PFSK-1 (cell line): ENCODE measurements at regions not wholly inside any gene's neighbourhood (a gene's known extent, or its start where the extent isn't known, plus 50 kb on each side); places are given as distances from the start of the nearest gene placed in this dataset.

Source experiments
- SIN3A ChIP-seq: IDR thresholded peaks from 2 replicates; pipeline ENCODE4 v1.6.1; 2012; ENCODE audit warnings: mild to moderate bottlenecking, low read length, moderate library complexity, borderline replicate concordance; ENCODE audit not compliant: insufficient read depth
- TF ChIP-seq, protein P1 (sequence below), 2 experiments: IDR thresholded peaks; 2 replicates each; pipeline versions ENCODE4 v1.6.1 to v1.8.0; 2011 to 2012; ENCODE audit warnings: low read depth in 2 of 2, low read length in 2 of 2, control low read depth in 1 of 2, inconsistent platforms in 1 of 2, mild to moderate bottlenecking in 1 of 2, moderate library complexity in 1 of 2; ENCODE audit not compliant: insufficient read depth in 1 of 2

DNA sequence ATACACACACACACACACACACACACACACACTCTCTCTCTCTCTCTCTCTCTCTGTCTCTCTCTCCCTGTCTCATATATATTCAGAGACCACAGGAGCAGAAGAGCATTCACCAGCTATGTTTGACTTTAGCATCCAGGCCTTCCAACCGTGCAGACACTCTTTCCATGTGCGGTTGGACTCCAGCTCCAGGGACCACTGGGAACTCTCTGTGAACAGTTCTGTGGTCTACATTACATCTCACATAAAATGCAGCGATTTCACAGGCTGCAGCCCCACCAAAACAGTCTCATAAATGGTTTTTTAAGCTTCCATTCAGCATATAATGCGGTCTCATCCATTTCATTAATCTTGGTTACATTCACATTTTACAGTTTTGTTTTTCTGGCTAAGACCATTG, 508.4 kb upstream of the SULF2 start:
- TF ChIP-seq, protein P1, sequence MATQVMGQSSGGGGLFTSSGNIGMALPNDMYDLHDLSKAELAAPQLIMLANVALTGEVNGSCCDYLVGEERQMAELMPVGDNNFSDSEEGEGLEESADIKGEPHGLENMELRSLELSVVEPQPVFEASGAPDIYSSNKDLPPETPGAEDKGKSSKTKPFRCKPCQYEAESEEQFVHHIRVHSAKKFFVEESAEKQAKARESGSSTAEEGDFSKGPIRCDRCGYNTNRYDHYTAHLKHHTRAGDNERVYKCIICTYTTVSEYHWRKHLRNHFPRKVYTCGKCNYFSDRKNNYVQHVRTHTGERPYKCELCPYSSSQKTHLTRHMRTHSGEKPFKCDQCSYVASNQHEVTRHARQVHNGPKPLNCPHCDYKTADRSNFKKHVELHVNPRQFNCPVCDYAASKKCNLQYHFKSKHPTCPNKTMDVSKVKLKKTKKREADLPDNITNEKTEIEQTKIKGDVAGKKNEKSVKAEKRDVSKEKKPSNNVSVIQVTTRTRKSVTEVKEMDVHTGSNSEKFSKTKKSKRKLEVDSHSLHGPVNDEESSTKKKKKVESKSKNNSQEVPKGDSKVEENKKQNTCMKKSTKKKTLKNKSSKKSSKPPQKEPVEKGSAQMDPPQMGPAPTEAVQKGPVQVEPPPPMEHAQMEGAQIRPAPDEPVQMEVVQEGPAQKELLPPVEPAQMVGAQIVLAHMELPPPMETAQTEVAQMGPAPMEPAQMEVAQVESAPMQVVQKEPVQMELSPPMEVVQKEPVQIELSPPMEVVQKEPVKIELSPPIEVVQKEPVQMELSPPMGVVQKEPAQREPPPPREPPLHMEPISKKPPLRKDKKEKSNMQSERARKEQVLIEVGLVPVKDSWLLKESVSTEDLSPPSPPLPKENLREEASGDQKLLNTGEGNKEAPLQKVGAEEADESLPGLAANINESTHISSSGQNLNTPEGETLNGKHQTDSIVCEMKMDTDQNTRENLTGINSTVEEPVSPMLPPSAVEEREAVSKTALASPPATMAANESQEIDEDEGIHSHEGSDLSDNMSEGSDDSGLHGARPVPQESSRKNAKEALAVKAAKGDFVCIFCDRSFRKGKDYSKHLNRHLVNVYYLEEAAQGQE (IDR thresholded peaks at IDR 0.05; ENCODE audit: insufficient read depth in 1 of 2, low read depth in 2 of 2, low read length in 2 of 2), result no peak
- no peak for TF ChIP-seq SIN3A
